Skeletal muscle satellite cell (primary cell): ENCODE measurements at regions not wholly inside any gene's neighbourhood (a gene's known extent, or its start where the extent isn't known, plus 50 kb on each side); places are given as distances from the start of the nearest gene placed in this dataset.

Experiments
- H3K27me3 ChIP-seq: 2 replicates; pipeline ENCODE4 v1.7.0; 2013; ENCODE audit warnings: low read length; ENCODE audit not compliant: control insufficient read depth, insufficient read depth
- H3K36me3 ChIP-seq: 2 replicates; pipeline ENCODE4 v1.7.0; 2013; ENCODE audit warnings: mild to moderate bottlenecking, control low read depth, low read length; ENCODE audit not compliant: insufficient read depth
- H3K4me1 ChIP-seq: 2 replicates; pipeline ENCODE4 v1.7.0; 2013; ENCODE audit warnings: low read length; ENCODE audit not compliant: control insufficient read depth, insufficient read depth
- H3K4me2 ChIP-seq: 2 replicates; pipeline ENCODE4 v1.7.0; 2013; ENCODE audit warnings: mild to moderate bottlenecking, low read length
- H3K4me3 ChIP-seq: 2 replicates; pipeline ENCODE4 v1.7.0; 2013; ENCODE audit warnings: low read length
- H3K9ac ChIP-seq: 2 replicates; pipeline ENCODE4 v1.7.0; 2013; ENCODE audit warnings: mild to moderate bottlenecking, low read depth, low read length, moderate library complexity
- H3K9me3 ChIP-seq: replicated peaks from 2 replicates; pipeline ENCODE4 v1.7.0; 2013; ENCODE audit warnings: mild to moderate bottlenecking, control low read depth, low read length

DNA sequence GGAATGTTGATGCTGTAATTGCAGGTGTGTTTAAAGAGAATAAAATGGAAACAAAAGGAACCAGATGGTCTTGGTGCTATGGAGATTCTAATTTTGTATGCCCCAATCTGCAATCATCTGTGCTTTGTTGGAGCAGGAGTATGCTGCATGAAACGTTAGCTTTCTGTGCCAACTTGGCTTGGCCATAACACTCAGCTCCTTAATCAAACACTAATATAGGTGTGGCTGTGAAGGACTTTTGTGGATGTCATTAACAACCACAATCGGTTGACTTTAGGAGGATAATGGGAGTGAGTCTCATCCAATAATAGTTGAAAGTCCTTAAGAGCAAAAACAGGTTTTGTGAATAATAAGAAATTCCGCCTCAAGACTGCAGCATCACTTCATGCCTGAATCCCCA lies 399.2 kb downstream of the NLGN4X start:
- Histone ChIP-seq H3K27me3 (no peaks in the 10 kb centered on the region), H3K9ac (no peak overlapping the region), H3K4me1 (no peaks in the 10 kb centered on the region), H3K4me3 (no peak overlapping the region), H3K4me2 (no peak overlapping the region), H3K36me3 (no peaks in the 10 kb centered on the region), H3K9me3 (no peaks in the 10 kb centered on the region)

DNA sequence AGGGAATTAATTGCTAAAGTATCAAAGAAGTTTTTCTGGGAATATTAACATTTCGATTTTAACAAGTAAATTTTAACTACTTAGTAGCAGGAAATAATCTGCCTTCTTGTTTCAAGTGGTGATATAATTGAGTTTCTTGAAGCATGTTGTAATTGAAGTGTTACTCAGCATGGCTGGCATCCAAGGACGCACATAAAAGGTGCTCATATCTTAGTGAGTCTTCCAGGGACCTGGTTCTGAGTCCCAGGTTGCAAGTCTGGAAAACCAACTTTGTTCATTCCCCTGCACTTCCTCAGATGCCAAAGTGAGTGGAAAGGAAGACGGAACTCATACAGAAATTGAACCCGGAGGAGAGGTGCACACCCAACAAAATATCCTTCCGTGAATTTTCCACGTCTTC lies 399.6 kb downstream of the NLGN4X start:
- no peaks in the 10 kb centered on the region for H3K9me3 ChIP-seq
- no peak overlapping the region for H3K4me2 ChIP-seq
- H3K9ac ChIP-seq: no peak overlapping the region
- no peaks in the 10 kb centered on the region for H3K27me3 ChIP-seq
- H3K36me3 ChIP-seq: no peaks in the 10 kb centered on the region
- no peaks in the 10 kb centered on the region for H3K4me1 ChIP-seq
- no peak overlapping the region for H3K4me3 ChIP-seq

DNA sequence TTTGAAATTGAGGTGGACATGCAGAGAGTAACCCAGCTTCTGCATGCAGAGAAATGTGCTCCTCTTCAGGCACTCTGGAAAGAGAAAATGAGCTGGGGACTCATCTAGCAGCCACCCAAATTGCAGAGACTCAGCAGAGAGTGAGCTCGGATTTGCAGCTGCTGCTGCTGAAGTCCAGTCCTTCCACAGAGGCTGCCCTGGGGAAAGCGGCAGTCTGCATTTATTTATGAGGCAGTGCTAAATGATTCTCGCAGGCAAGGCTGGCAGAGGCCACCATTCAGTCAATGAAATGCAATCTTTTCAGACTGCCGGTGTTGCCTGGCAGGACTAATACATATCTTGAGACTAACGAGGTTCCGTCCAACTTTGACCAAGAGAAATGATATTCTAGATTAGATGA lies 404.8 kb downstream of the NLGN4X start:
- Histone ChIP-seq H3K27me3 (no peaks in the 10 kb centered on the region), H3K9me3 (no peaks in the 10 kb centered on the region), H3K36me3 (no peaks in the 10 kb centered on the region), H3K9ac (no peak overlapping the region), H3K4me1 (no peaks in the 10 kb centered on the region), H3K4me3 (no peak overlapping the region), H3K4me2 (no peak overlapping the region)

DNA sequence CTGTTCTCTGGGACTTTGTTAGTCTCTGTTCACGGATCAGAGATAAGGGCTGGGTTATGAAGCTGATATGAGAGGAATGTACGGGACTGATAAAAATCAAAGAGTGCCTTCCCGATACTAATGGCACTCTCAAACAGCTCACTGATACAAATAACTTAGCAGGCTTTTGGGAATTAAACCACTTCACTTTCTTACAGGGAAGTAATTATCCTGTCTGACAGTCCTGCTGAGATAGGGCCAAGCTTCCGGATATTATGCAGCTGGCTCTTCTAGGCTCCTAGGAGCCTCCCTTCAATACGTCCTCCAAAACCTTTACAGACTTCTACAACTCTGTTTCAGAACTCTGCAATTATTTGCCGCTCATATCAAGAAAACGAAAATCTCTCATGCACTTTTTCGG lies 418.0 kb downstream of the NLGN4X start:
- Histone ChIP-seq H3K27me3 (no peaks in the 10 kb centered on the region), H3K4me2 (no peak overlapping the region), H3K9me3 (no peaks in the 10 kb centered on the region), H3K9ac (no peak overlapping the region), H3K4me3 (no peak overlapping the region), H3K36me3 (no peaks in the 10 kb centered on the region), H3K4me1 (no peaks in the 10 kb centered on the region)

DNA sequence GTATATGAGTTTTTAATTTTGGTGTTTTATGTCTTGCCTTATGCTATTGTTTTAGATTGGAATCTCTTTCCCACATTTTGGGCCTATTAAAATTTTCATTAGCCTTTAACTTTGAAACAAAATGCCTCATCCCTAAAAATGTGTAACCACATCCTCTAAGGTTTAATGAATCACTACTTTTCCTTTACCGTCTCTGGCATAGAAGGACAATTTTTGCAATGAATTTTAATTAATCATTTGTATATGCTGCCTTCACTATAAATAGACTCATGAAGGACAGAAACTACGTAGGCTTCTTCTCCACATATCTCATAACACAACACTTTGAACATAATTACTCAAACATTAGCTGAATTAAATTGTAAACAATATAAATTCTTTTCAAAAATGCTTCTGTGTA lies 421.5 kb downstream of the NLGN4X start:
- Histone ChIP-seq H3K4me2 (no peak overlapping the region), H3K4me1 (no peaks in the 10 kb centered on the region), H3K9me3 (no peaks in the 10 kb centered on the region), H3K9ac (no peak overlapping the region), H3K4me3 (no peak overlapping the region), H3K36me3 (no peaks in the 10 kb centered on the region), H3K27me3 (no peaks in the 10 kb centered on the region)

DNA sequence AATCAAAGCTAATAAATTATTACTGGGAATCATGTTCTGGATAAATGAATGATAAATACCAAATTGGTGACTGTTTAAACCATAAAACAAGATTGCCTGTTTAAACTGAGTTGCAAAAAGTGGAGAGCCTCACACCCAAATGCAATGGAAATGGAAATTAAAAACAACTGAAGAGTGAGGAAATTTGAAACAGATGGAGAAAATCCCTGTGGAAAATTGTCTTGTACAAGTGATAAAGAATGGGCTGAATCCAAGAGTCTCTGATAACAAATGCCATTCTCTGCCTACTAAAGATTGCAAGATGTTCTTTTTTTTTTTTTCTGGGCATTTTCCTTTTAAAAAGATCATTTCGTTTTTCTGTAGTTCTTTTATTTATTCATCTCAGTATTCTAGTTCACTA lies 426.3 kb downstream of the NLGN4X start:
- no peak overlapping the region for H3K4me2 ChIP-seq
- no peaks in the 10 kb centered on the region for H3K36me3 ChIP-seq
- no peaks in the 10 kb centered on the region for H3K9me3 ChIP-seq
- H3K4me1 ChIP-seq: no peaks in the 10 kb centered on the region
- no peaks in the 10 kb centered on the region for H3K27me3 ChIP-seq
- H3K4me3 ChIP-seq: no peak overlapping the region
- H3K9ac ChIP-seq: no peak overlapping the region

DNA sequence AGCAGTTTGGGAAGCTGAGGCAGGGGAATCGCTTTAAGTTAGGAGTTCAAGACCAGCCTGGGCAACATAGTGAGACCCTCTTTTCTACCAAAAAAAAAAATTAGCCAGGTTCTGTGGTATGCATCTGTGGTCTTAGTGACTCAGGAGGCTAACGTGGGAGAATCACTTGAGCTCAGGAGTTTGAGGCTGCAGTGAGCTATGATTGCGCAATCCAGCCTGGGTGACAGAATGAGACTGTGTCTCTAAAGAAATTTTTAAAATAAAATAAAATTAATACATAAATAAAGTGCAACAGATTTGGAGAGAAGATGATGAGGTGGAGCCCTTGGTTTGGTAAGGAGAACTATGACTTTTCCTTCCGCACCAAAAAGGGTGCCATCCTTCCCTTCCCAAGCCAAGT lies 436.9 kb downstream of the NLGN4X start:
- H3K9ac ChIP-seq: no peak overlapping the region
- no peaks in the 10 kb centered on the region for H3K27me3 ChIP-seq
- no peaks in the 10 kb centered on the region for H3K36me3 ChIP-seq
- no peaks in the 10 kb centered on the region for H3K9me3 ChIP-seq
- H3K4me2 ChIP-seq: no peak overlapping the region
- H3K4me1 ChIP-seq: no peaks in the 10 kb centered on the region
- no peak overlapping the region for H3K4me3 ChIP-seq

DNA sequence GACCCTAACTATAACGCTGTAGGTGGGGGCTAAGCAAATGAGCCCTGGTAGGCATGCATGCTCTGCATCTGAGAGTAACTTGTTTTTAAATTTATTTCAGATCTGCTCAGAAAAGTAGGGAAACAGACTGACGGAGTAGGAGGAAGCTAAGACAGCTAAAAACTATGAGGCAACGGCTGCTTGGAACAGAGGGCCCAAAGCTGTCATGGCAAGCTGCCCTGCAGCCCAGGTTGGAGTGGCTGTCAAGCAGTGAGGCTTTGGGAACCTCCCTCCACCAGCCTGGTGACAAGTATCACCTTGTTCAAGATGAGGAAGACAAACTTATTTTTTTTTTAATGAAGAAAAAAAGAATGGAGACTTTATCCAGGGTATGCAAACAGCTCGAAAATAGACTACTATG lies 439.8 kb downstream of the NLGN4X start:
- Histone ChIP-seq H3K9ac (no peak overlapping the region), H3K4me3 (no peak overlapping the region), H3K36me3 (no peaks in the 10 kb centered on the region), H3K27me3 (no peaks in the 10 kb centered on the region), H3K4me1 (no peaks in the 10 kb centered on the region), H3K9me3 (no peaks in the 10 kb centered on the region), H3K4me2 (no peak overlapping the region)

DNA sequence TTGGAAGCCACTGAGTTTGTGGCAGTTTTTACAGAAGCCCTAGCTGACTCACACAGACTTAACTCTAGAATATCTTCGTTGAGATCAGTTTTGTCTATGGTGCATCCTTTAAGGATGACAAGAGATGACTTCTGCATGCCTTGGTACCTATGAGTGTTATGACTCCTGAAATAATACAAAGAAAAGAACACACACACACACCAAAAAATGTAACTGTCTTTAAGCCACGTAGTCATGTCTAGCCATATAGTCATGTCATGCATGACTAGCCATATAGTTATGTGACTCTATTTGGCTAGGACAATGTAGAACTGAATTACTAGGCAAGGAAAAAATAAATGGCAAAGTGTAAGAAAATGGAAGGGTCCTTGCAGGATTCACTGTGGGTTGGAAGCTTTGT lies 447.8 kb downstream of the NLGN4X start:
- Histone ChIP-seq H3K9me3 (no peaks in the 10 kb centered on the region), H3K4me1 (no peaks in the 10 kb centered on the region)

DNA sequence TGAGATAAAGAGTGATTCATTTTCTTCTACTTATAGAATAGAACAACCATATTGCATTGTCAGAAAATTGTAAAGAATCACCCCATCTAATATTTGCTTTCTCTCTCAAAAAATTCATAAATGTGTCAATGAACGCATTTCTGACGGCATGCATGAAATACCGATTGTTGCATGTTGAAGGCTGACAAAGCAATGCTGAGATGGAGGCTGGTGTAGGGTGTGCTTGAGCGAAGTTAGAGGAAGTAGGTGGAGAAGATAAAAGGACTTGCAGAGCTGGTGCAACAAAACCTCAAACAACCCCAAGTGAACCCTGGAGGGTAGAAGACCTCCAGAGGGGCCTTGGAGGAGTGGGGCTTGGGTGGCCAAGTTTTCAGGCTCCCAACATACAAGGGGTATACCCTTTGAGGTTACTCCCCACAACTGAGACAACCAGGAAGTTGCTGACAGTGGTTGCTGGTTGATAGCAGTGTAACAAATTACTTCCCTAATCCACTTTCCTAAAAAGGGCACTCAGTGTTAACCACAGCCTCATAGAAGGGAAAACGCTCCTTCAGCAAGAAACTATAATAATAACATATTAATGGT lies 452.7 kb downstream of the NLGN4X start:
- H3K9ac ChIP-seq: no peak overlapping the region
- H3K27me3 ChIP-seq: no peaks in the 10 kb centered on the region
- H3K9me3 ChIP-seq: no peaks in the 10 kb centered on the region
- H3K36me3 ChIP-seq: no peaks in the 10 kb centered on the region
- H3K4me3 ChIP-seq: no peak overlapping the region
- no peak overlapping the region for H3K4me2 ChIP-seq
- no peaks in the 10 kb centered on the region for H3K4me1 ChIP-seq

More for the DNA sequence above, 447.8 kb downstream of the NLGN4X start:
- no peak overlapping the region for H3K4me2 ChIP-seq
- no peak overlapping the region for H3K9ac ChIP-seq
- H3K36me3 ChIP-seq: no peaks in the 10 kb centered on the region
- no peaks in the 10 kb centered on the region for H3K27me3 ChIP-seq
- no peak overlapping the region for H3K4me3 ChIP-seq

DNA sequence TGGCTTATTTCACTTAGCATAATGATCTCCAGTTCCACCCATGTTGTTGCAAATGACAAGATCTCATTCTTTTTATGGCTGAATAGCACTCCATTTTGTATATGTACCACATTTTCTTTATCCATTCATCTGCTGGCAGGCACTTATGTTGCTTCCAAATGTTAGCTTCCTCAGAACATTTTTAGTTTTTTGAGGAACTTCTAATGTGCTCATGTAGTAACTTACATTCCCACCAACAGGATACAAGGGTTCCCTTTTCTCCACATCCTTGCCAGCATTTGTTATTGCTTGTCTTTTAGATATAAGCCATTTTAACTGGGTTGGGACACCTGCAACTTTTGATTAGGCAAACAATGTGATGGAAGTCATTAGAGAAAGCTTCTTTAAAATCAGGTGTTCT lies 454.2 kb downstream of the NLGN4X start:
- Histone ChIP-seq H3K27me3 (no peaks in the 10 kb centered on the region), H3K4me1 (no peaks in the 10 kb centered on the region), H3K9ac (no peak overlapping the region), H3K9me3 (no peaks in the 10 kb centered on the region), H3K36me3 (no peaks in the 10 kb centered on the region), H3K4me2 (no peak overlapping the region), H3K4me3 (no peak overlapping the region)

DNA sequence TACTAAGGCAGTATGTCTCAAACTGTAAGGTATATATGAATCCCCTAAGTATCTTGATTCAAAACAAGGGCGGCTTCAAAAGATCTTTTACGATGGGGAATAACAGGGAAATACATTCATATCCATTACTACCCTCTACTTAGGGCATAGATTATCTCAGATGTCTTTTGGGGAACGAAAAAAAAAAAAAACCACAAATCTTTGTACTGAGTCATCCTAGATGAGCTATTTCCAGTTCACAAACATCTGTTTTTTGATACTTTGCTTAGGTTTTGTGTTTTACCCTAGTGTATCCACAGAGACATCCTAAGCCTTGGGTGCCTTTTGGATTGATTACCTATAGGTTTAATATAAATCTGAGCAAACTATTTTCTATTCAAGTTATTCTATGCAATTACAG lies 457.2 kb downstream of the NLGN4X start:
- Histone ChIP-seq H3K9ac (no peak overlapping the region), H3K4me2 (no peak overlapping the region), H3K4me3 (no peak overlapping the region), H3K9me3 (no peaks in the 10 kb centered on the region), H3K4me1 (no peaks in the 10 kb centered on the region), H3K27me3 (no peaks in the 10 kb centered on the region), H3K36me3 (no peaks in the 10 kb centered on the region)
